Right lobe of liver (tissue), 4 donors: ENCODE measurements at regions not wholly inside any gene's neighbourhood (a gene's known extent, or its start where the extent isn't known, plus 50 kb on each side); places are given as distances from the start of the nearest gene placed in this dataset.

ENCODE experiments used
- POLR2A ChIP-seq: fragments of 450-650 bp; IDR thresholded peaks from one replicate; pipeline ENCODE4 v1.6.1; 2017; ENCODE audit warnings: antibody characterized with exemption, mild to moderate bottlenecking
- TF ChIP-seq, protein P1 (sequence below), 4 donors: fragments of 200-600 bp in 3 of 4; fragments of 450-650 bp in 1 of 4; IDR thresholded peaks; one replicate each; pipeline versions ENCODE4 v1.5.1 to v1.8.0; 2016 to 2022; ENCODE audit warnings: antibody characterized with exemption in 4 of 4, mild to moderate bottlenecking in 2 of 4
- donor health status: DM: no; HTN: no; CAD: no.
- donor health status: DM: no; HTN: no; CAD: no.
- donor health status: DM: no; HTN: yes; CAD: no.

DNA sequence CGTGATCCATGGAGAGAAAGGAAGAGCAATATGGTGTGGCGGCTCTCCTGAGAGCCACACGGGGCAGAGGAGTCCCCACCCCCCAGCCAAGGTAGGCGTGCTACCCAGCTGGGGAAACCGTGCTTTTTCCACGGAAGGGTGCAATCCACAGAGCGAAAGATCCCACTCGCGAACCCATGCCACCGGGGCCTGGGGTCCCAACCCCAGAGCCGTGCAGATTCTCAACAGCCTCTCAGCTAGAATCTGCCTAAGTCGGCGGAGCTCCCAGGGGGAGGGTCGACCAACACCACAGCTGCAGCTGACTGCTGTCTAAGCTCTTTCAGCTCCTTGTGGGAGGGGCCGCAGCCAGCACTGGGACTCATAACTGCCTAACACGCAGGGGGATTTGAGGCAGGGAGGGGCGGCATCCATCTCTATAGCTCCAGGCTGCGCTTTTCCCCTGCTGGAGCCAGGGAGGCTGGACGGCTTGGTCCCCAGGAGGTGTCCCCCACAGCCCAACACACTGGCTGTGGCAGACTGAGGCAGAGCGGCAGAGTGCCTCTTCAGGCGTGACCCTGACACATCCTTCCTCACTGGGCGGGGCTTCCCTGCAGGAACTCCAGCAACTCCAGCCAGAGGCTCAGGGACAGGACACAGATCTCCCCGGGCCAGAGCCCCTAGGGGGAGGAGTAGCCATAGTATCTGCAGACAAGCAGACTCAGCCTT is 107.6 kb upstream of the ZBTB20 start:
- TF ChIP-seq, protein P1, sequence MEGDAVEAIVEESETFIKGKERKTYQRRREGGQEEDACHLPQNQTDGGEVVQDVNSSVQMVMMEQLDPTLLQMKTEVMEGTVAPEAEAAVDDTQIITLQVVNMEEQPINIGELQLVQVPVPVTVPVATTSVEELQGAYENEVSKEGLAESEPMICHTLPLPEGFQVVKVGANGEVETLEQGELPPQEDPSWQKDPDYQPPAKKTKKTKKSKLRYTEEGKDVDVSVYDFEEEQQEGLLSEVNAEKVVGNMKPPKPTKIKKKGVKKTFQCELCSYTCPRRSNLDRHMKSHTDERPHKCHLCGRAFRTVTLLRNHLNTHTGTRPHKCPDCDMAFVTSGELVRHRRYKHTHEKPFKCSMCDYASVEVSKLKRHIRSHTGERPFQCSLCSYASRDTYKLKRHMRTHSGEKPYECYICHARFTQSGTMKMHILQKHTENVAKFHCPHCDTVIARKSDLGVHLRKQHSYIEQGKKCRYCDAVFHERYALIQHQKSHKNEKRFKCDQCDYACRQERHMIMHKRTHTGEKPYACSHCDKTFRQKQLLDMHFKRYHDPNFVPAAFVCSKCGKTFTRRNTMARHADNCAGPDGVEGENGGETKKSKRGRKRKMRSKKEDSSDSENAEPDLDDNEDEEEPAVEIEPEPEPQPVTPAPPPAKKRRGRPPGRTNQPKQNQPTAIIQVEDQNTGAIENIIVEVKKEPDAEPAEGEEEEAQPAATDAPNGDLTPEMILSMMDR (IDR thresholded peaks at IDR 0.05), result no peak
- no peak for TF ChIP-seq POLR2A
